Osteoblast (primary cell): ENCODE measurements at regions not wholly inside any gene's neighbourhood (a gene's known extent, or its start where the extent isn't known, plus 50 kb on each side); places are given as distances from the start of the nearest gene placed in this dataset.

Experiments used
- DNase-seq: peaks from one replicate; pipeline ENCODE4 v3.0.0; 2011; ENCODE audit warnings: low spot score, mixed read lengths; ENCODE audit not compliant: insufficient read length; ENCODE audit errors: missing footprints
- H2AFZ ChIP-seq: 2 replicates; pipeline ENCODE4 v1.6.0; 2011; ENCODE audit warnings: mild to moderate bottlenecking, low read length
- H3K27ac ChIP-seq: 2 replicates; pipeline ENCODE4 v1.5.1; 2011; ENCODE audit warnings: mild to moderate bottlenecking, low read depth, low read length, moderate library complexity
- H3K27me3 ChIP-seq: 2 replicates; pipeline ENCODE4 v1.6.0; 2012; ENCODE audit warnings: mild to moderate bottlenecking, control low read depth, inconsistent platforms, low read length, moderate library complexity; ENCODE audit not compliant: insufficient read depth
- H3K36me3 ChIP-seq: 2 replicates; pipeline ENCODE4 v1.5.1; 2011; ENCODE audit warnings: mild to moderate bottlenecking, low read length, control low read depth, moderate library complexity; ENCODE audit not compliant: insufficient read depth
- H3K4me1 ChIP-seq: 2 replicates; pipeline ENCODE4 v1.5.1; 2011; ENCODE audit warnings: mild to moderate bottlenecking, low read length, control low read depth, moderate library complexity; ENCODE audit not compliant: insufficient read depth
- H3K4me2 ChIP-seq: 2 replicates; pipeline ENCODE4 v1.6.0; 2011; ENCODE audit warnings: mild to moderate bottlenecking, low read length; ENCODE audit not compliant: insufficient read depth
- H3K4me3 ChIP-seq: fragments of 200-600 bp; sonication (generic); 3 replicates; pipeline ENCODE4 v1.5.1; 2012; ENCODE audit warnings: mild to moderate bottlenecking, low read length, inconsistent platforms; ENCODE audit not compliant: insufficient read depth
- H3K79me2 ChIP-seq: 2 replicates; pipeline ENCODE4 v1.6.0; 2012; ENCODE audit warnings: mild to moderate bottlenecking, low read length, control low read depth, inconsistent platforms; ENCODE audit not compliant: insufficient read depth
- H3K9me3 ChIP-seq: 2 replicates; pipeline ENCODE4 v1.5.1; 2011; ENCODE audit warnings: low read depth, low read length, control low read depth
- H4K20me1 ChIP-seq: 2 replicates; pipeline ENCODE4 v1.6.0; 2012; ENCODE audit warnings: mild to moderate bottlenecking, low read length, control low read depth; ENCODE audit not compliant: insufficient read depth
- CTCF ChIP-seq: IDR thresholded peaks from 2 replicates; pipeline ENCODE4 v1.5.1; 2011; ENCODE audit warnings: mild to moderate bottlenecking, low read depth, low read length, moderate library complexity; ENCODE audit errors: extremely low read depth

GRCh38 chr2:144256996-144257707, 262.8 kb downstream of the ZEB2 start:
- H3K4me1 ChIP-seq, result peaks cover 3% of the 10 kb centered on the region
- H3K4me2 ChIP-seq, result no peak overlapping the region
- no peak overlapping the region for H3K27ac ChIP-seq
- no peak overlapping the region for H3K4me3 ChIP-seq
- DNase-seq, result peak; percentile 49
- H4K20me1 ChIP-seq, result no peaks in the 10 kb centered on the region
- H3K27me3 ChIP-seq, result no peaks in the 10 kb centered on the region
- no peak overlapping the region for H2AFZ ChIP-seq
- H3K36me3 ChIP-seq, result no peaks in the 10 kb centered on the region
- no peaks in the 10 kb centered on the region for H3K9me3 ChIP-seq
- no peaks in the 10 kb centered on the region for H3K79me2 ChIP-seq
- no peak for TF ChIP-seq CTCF

DNA sequence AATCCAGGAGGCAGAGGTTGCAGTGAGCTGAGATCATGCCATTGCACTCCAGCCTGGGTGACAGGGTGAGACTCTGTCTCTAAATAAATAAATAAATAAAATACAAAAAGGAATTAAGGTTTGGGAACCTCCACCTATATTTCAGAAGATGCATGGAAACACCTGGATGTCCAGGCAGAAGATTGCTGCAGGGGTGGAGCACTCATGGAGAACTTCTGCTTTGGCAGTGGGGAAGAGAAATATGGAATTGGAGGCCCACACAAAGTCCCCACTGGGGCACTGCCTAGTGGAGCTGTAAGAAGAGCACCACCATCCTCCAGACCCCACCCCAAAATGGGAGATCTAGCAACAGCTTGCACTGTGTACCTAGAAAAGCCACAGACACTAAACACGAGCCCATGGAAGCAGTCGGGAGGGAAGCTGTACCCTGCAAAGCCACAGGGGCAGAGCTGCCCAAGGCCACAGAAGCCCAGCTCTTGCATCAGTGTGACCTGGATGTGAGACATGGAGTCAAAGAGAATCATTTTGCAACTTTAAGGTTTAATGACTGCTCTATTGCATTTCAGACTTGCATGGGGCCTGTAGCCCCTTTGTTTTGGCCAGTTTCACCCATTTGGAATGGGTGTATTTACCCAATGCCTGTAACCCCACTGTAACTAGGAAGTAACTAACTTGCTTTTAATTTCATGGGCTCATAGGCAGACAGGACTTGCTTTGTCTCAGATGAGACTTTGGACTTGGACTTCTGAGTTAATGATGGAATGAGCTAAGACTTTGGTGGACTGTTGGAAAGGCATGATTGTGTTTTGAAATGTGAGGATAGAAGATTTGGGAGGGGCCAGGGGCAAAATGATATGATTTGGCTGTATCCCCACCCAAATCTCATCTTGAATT, 265.3 kb downstream of the ZEB2 start:
- no peaks in the 10 kb centered on the region for H4K20me1 ChIP-seq
- H3K4me3 ChIP-seq, result no peak overlapping the region
- peaks cover 3% of the 10 kb centered on the region for H3K4me1 ChIP-seq
- no peak overlapping the region for H3K27ac ChIP-seq
- H3K9me3 ChIP-seq, result no peaks in the 10 kb centered on the region
- no peak for DNase-seq
- no peak overlapping the region for H2AFZ ChIP-seq
- no peaks in the 10 kb centered on the region for H3K27me3 ChIP-seq
- no peaks in the 10 kb centered on the region for H3K79me2 ChIP-seq
- no peak overlapping the region for H3K4me2 ChIP-seq
- no peak for TF ChIP-seq CTCF
- no peaks in the 10 kb centered on the region for H3K36me3 ChIP-seq

GRCh38 chr2:144253743-144254142, 266.2 kb downstream of the ZEB2 start:
- DNase-seq, result no peak
- no peak for TF ChIP-seq CTCF
- no peaks in the 10 kb centered on the region for H3K79me2 ChIP-seq

DNA sequence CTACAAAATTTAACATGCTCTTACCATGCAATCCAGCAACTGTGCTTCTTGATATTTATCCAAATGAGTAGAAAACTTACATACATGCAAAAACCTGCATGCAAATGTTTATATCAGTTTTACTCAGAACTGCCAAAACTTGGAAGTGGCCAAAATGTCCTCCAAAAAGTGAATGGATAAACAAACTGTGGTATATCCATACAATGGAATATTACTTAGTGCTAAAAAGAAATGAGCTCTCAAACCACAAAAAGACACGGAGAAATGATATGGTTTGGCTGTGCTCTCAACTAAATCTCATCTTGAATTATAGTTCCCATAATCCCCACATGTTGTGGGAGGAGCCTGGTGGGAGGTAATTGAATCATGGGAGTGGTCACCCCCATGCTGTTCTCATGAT, 267.2 kb downstream of the ZEB2 start:
- H3K9me3 ChIP-seq, result no peaks in the 10 kb centered on the region
- TF ChIP-seq CTCF, result no peak
- H3K4me1 ChIP-seq, result peaks cover 3% of the 10 kb centered on the region
- no peaks in the 10 kb centered on the region for H3K36me3 ChIP-seq
- no peak for DNase-seq
- H3K4me3 ChIP-seq, result no peak overlapping the region
- H3K79me2 ChIP-seq, result no peaks in the 10 kb centered on the region
- no peaks in the 10 kb centered on the region for H4K20me1 ChIP-seq
- no peak overlapping the region for H2AFZ ChIP-seq
- H3K27ac ChIP-seq, result no peak overlapping the region
- H3K4me2 ChIP-seq, result no peak overlapping the region
- H3K27me3 ChIP-seq, result no peaks in the 10 kb centered on the region

More at GRCh38 chr2:144253743-144254142, 266.2 kb downstream of the ZEB2 start:
- Histone ChIP-seq H3K27me3 (no peaks in the 10 kb centered on the region), H3K27ac (no peak overlapping the region), H3K4me2 (no peak overlapping the region), H3K9me3 (no peaks in the 10 kb centered on the region), H3K4me1 (peaks cover 3% of the 10 kb centered on the region), H3K36me3 (no peaks in the 10 kb centered on the region), H2AFZ (no peak overlapping the region), H3K4me3 (no peak overlapping the region), H4K20me1 (no peaks in the 10 kb centered on the region)
